Hematopoietic multipotent progenitor cell treated with erythropoietin and hydrocortisone succinate and interleukin-3 and kit ligand, for 8 days (in vitro differentiated cells): ENCODE measurements at regions not wholly inside any gene's neighbourhood (a gene's known extent, or its start where the extent isn't known, plus 50 kb on each side); places are given as distances from the start of the nearest gene placed in this dataset.
A peak's percentile ranks its signal among the peaks of the same experiment; 100 is the strongest.

Experiments
- DNase-seq: peaks from one replicate; pipeline ENCODE4 v3.0.0-alpha.2; 2015

GRCh38 chr2:158049129-158049855 lies 52.4 kb upstream of the UPP2 start:
- no peak for DNase-seq

GRCh38 chr2:158048327-158048726 lies 53.3 kb upstream of the UPP2 start:
- no peak for DNase-seq

- DNase-seq: peak; percentile 72
Measured at GRCh38 chr2:158047156-158047611, 54.5 kb upstream of the UPP2 start.

- DNase-seq: no peak
Measured at GRCh38 chr2:158046121-158046880, 55.4 kb upstream of the UPP2 start.

- DNase-seq: no peak
Measured at GRCh38 chr2:158045362-158045761, 56.3 kb upstream of the UPP2 start.

- peak; percentile 25 for DNase-seq
Measured at GRCh38 chr2:158043181-158043948, 58.3 kb upstream of the UPP2 start.

DNA sequence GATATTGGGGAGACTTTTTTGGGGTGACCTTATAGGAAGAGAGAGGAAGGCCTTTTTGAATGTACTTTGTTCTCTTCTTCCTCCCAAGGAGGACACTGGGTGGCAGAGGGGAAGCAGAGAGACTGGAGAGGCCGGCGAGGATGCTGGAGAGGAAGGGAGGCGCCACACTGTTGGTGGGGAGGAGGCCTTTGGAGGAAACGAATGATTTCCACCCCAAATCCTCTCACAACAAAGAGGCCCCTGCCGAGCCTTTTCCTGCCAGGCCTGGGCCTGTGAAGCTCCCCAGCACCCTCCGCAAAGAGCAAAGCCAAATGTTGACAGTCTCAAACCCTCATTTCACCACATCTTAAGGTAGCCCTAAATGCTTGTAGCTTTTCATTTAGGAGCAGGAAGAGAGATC lies 59.0 kb upstream of the UPP2 start:
- DNase-seq: no peak

- DNase-seq: no peak
Measured at GRCh38 chr2:158042245-158042644, 59.4 kb upstream of the UPP2 start.

DNA sequence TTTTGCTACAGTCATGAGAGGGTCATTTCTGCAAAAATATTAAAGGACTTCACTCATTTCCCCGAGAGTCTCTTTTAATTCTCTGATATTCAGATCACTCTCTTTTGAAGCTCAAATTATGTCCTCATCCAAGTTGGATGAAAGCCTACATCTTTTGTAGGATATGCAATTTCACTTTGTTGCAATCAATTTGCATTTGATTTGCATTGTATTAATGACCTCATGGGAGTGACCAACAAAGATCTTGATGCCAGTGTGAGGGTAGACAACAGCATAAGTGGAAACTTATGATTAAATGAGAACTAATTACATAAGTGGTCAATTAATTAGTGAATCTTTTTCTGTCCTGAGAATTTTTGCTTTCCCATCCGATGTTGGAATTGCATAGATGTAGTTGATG lies 60.3 kb upstream of the UPP2 start:
- DNase-seq: no peak

DNA sequence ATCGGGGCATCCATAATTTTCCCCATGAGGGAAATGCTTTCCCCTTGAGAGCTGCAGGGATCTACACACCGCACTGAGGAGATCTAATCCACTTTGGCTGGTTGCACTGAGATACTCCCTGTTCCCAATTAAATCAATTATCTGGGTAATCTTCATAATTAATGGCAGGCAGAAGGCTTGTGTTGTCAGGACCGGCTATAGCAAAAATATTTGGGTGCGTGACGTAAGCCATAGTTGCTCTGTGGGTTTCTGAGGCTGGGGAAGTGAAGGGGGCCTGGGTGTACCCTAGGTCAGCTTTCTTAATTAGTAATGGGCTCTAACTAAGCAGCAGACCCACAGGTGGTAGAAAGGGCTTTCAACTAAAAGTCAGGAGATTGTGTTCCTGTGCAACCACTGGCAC lies 62.8 kb upstream of the UPP2 start:
- no peak for DNase-seq

DNA sequence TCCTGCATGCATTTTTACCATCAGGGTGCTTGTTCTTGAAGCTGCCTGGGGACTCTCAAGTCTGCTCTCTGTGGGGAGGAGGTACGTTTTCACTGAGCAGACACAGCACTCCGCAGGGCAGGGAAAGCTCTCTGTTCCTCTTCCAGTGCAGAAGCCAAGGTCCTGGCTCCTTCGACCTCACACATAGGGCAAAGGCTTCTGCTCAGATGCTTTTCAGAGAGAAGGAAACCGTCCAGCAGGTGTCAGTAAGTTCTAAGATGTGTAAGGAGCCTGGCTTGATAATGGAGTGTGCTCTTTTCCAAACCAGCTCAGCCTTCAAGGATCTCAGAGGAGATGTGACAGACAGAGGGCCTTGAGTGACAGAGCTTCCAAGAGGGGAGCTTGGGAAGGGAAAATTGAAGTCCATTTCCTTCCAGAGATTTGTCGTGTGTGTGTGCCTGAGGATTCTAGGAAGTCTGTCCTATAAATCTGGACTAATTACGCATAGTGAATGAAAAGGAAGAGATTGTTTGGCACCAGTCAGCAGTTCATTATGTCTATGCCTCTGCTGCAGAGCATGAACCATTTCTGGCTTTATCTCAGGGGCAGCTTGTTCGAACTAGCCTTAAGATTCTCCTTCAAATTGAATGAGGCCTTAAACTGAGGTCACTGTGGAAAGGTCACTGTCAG lies 67.3 kb upstream of the UPP2 start:
- DNase-seq: peak; percentile 64

GRCh38 chr2:158031371-158031770 lies 70.3 kb upstream of the UPP2 start:
- no peak for DNase-seq

DNA sequence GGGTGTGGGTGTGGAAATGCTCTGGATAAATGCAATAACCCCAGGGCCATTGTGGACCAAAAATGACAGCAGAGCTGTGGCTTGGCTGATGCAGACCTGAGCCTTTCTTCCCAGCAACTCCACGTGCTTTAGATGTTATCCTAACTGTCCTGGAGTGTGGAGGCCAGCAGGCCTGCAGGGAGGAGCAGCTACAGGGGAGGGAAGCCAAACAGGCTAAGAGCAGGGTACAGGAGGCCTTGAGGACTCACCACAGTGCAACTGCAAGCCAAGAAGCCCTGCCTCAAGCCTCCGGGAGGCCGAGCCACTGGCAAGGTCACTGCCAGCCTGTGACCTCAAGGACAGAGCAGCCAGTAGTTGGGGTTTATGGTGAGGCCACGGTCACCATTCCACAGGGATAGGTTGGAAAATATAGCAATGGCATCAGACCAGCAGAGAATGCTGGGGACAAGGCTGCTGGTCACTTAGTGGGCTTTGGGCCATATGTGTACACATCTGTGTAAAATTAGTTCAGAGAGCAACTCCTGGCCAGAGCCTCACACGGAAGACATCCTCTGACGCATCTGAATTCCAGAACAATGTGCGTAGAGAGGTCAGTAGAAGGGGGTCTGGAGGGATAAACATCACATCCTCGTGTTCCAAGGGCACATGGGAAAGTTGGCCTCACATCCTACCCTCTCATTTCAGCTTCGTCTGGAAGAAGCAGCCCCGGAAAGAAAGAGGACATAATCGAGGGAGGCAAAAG lies 76.2 kb upstream of the UPP2 start:
- no peak for DNase-seq

GRCh38 chr2:158024288-158024898 lies 77.3 kb upstream of the UPP2 start:
- DNase-seq: peak; percentile 62

DNA sequence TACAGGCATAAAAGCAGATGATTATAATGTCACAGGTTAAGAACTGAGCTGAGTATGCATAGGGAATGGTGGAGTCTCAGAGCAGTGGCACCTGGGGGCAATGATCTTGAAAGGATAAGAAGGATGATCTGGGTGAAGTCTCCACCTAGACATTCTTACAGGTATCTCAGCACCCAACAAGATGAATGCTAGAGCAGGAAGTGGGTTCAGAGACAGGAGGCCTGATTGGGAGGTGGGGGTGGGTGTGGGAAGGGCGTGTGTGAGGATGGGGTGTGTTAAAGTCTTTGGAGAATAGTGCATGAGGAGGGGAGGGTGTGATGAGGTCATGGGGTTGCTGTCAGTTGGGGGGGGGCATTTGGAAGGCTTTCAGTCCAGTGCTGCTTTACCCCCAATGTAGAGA lies 78.8 kb upstream of the UPP2 start:
- DNase-seq: no peak

DNA sequence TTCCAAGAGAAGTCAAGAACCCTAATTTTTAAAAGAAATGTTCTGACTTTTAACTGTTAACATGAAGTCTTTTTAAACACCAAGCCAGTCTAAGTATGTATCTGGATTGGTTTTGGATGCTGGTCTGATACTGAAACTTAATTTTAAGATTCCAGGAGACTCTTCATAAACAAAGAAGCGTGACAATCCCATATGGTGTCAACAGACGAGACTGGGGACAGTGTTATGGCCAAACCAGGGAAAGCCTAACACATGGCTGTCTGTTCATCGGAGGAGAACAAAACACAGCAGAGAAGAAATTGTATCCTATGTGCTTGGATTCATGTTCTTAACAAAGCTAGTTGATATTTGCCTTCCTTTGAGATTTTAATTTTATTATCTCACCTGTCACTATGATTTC lies 80.5 kb upstream of the UPP2 start:
- no peak for DNase-seq

GRCh38 chr2:158015428-158016076 lies 86.1 kb upstream of the UPP2 start:
- DNase-seq: peak; percentile 5

- DNase-seq: no peak
Measured at GRCh38 chr2:158013891-158014290, 87.8 kb upstream of the UPP2 start.

- no peak for DNase-seq
Measured at GRCh38 chr2:158011055-158011771, 90.5 kb upstream of the UPP2 start.

DNA sequence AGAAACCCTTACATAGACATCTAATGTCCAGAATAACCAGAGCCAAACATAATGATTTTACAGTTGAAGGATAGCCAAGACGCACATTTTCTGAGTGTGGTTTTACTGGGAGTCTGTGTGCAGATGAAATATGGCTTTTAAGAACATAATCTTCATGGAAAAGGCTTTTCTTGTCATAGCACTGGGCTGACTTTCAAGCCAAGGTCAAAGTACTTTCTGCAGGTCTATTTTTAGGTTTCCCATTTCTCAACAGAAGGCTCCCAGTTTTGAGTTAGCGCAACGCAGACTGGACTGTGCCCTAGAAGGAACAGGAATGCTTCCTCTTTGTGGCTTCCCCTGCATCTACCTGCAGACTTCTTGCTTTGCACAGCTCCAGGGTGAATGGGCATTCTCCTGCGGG lies 92.3 kb upstream of the UPP2 start:
- no peak for DNase-seq
